GM10248 (cell line): ENCODE measurements at regions not wholly inside any gene's neighbourhood (a gene's known extent, or its start where the extent isn't known, plus 50 kb on each side); places are given as distances from the start of the nearest gene placed in this dataset.

Experiments
- CTCF ChIA-PET: fragments of 300-600 bp; sonication (Branson Sonifier 250); formaldehyde crosslinking; extraction: SDS; loops from one replicate; lab custom pipeline; 2021; ENCODE audit warnings: antibody characterized with exemption; lab: Yijun Ruan, JAX
- POLR2A ChIA-PET: fragments of 350-650 bp; sonication (Branson Sonifier 250); formaldehyde crosslinking; extraction: SDS; loops from one replicate; lab custom pipeline; 2020; ENCODE audit warnings: antibody characterized with exemption; lab: Yijun Ruan, JAX
- DNase-seq: peaks from one replicate; pipeline ENCODE4 v3.0.0; 2012; ENCODE audit errors: extremely low spot score
- CTCF ChIP-seq: IDR thresholded peaks from 2 replicates; pipeline ENCODE4 v1.5.1; 2012; ENCODE audit warnings: mild to moderate bottlenecking, low read depth; ENCODE audit errors: extremely low read depth, missing control alignments, control extremely low read depth

- POLR2A ChIA-PET, result no interaction called here
- CTCF ChIA-PET, result no interaction called here
- DNase-seq, result no peak
- no peak for TF ChIP-seq CTCF
Measured at GRCh38 chr22:49365910-49366309, 461.8 kb downstream of the BRD1 start.

DNA sequence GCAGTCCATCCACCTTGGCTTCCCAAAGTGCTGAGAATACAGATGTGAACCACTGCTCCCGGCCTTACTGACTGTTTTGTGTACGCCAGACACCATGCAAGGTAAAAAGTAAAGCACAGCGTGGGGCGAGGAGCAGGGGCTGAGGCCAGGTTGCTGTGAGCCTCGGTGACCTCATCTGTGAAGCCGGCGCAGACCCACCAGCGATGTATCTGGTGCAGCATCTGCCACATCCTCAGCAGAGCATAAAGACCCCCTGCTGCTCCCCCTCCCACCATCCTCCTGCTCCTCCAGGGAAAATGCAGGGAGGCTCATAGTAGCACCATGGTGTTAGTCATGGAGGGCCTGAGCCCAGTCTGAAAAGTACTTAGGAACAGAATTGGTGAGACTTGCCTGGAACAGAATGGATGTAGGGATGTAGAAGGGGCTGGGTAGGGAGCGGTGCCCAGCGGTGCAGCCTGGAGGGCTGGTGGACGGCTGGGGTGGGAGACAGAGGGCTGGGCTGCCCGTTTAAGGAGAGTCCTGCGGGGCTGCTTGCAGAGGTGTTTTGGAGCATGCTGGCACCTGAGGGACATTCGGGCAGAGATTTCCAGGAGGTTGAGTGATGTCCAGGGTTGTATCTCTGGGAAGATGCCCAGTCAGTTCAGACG lies 462.4 kb downstream of the BRD1 start:
- ChIA-PET POLR2A (no interaction called here), CTCF (no interaction called here)
- no peak for DNase-seq
- TF ChIP-seq CTCF, result no peak

GRCh38 chr22:49364398-49364797 lies 463.3 kb downstream of the BRD1 start:
- ChIA-PET CTCF (no interaction called here), POLR2A (no interaction called here)
- no peak for TF ChIP-seq CTCF
- DNase-seq, result no peak

- POLR2A ChIA-PET, result no interaction called here
- no peak for TF ChIP-seq CTCF
- no peak for DNase-seq
- CTCF ChIA-PET, result no interaction called here
Measured at GRCh38 chr22:49363526-49364230, 464.0 kb downstream of the BRD1 start.

GRCh38 chr22:49362211-49362839 lies 465.3 kb downstream of the BRD1 start:
- POLR2A ChIA-PET, result no interaction called here
- TF ChIP-seq CTCF, result no peak
- CTCF ChIA-PET, result no interaction called here
- DNase-seq, result no peak

DNA sequence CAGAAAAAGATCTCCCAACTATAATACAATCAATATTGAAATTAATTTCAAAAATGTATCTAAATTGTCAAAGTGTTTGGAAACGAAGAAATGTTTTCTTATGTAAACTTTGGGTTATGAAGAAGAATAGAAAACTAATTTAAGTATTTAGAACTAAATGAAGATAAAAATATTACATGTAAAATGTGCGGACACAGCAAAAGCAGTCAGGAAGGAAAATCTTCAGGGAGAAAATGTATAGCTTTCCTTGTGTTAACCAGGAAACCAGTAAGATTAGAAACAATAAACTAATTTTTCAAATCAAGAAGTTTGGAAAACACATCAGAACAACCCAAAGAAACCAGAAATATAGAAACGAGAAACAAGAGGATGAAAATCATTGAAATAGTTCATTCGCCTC lies 466.5 kb downstream of the BRD1 start:
- POLR2A ChIA-PET, result no interaction called here
- CTCF ChIA-PET, result no interaction called here
- no peak for TF ChIP-seq CTCF

More for the DNA sequence above, 466.5 kb downstream of the BRD1 start:
- DNase-seq, result no peak
